ENCODE measurements at regions not wholly inside any gene's neighbourhood (a gene's known extent, or its start where the extent isn't known, plus 50 kb on each side); places are given as distances from the start of the nearest gene placed in this dataset.
A peak's percentile ranks its signal among the peaks of the same experiment; 100 is the strongest.

- DNase-seq, result no peak
Measured at GRCh38 chr13:111911121-111911720, 155.7 kb upstream of the SOX1 start.

GRCh38 chr13:111911754-111912452, 155.0 kb upstream of the SOX1 start:
- no peak for DNase-seq

- no peak for DNase-seq
Measured at GRCh38 chr13:111912453-111912866, 154.5 kb upstream of the SOX1 start.

GRCh38 chr13:111912991-111913760, 153.8 kb upstream of the SOX1 start:
- peak; percentile 72 for DNase-seq

DNA sequence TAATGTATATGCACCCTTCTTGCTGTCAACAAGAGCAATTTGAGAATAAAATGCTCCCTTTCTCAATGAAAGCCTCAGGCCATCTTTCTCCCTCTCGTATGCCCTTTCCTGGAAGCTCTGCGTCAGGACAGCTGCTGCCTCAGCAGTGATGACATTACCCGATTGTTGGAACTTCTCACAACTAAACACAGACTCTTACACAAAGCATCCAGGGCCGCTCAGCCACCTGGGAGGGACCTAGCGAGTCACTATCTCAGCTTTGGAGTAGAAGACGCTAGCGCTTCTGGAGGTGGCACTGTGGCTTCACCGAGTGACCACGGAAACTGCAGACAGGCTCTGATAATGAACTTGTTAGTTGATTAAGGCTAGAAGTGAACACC, 153.2 kb upstream of the SOX1 start:
- no peak for DNase-seq

DNA sequence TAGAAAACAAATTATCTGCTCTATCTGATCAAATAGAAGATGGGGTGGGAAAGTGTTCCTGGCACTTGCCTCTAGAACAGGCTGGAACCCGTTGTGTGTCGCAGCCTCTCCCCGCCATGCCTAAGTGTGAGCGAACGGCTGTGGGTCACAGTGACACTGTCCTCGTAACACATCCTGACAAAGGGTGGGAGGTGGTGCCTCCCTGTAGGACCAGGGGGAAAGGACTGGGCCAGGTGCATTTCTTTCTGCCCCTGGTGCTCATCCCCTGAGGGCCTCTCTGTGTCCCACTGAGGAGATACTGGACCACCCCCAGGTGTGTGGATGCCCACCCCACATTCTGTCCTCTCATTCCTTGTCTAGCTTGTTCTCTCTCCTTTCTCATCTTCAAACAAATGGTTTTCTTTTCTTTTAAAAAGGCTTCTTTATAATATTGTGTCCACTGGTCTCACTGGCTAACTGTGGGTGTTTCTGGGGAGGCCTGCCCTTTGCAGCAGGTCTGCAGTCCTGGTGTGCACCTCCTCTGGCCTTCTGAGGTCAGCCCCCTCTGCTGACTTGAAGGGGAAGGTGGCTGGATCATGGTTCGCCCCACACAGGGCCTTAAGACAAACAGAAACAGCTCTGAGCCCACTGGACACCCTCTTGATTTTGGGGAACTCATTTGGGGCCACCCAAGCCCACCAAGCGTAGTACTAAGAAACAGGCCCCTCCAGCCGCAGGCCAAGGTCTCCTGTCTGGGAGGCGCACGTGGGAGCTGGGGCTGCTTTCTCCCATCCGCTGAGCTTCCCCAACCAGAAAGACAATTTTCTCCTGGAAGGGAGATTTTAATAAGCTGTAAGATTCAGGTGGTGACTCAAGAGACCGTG, 152.5 kb upstream of the SOX1 start:
- DNase-seq, result no peak

DNA sequence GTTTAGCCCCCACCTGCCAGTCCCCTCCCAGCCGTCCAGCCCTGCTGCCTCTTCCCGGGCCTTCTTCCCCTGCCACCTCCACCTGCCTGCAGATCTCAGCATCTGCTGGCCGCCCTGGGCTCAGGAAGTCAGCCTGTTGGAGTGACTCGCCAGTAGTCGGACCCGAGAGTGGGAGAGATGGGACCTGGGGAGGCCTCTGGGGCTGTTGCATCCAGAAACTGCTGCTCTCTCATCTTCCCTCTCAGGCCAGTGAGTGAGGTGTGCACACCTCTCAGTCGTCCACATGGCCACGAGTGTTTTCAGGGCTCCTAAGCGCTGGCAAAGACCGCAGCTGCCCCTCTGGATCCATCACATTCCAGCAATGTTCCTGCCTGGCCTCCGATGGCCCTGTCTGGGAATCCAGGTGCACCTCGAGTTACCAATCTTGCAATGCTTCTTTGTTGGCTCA, 151.8 kb upstream of the SOX1 start:
- no peak for DNase-seq

GRCh38 chr13:111916201-111916600, 150.7 kb upstream of the SOX1 start:
- no peak for DNase-seq

DNA sequence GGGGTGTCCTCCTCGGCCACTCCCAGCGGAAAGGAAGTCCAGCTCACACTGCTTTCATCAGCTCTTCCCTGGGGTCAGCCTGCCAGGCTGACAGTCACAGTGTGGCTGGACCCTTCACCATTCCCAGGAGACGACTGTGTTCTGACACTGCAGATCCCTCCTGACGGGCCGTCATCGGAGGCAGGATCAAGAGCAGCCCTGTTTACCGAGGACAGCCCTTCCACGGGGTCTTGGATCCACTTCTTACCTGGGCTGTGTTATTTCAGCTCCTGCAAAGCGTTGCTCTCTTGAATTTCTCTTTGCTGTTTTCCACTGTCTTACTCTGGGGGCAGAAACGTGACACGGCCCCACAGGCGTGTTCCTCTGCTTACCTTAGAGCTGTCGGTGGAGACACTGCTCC, 149.9 kb upstream of the SOX1 start:
- DNase-seq, result no peak

GRCh38 chr13:111917901-111918300, 149.0 kb upstream of the SOX1 start:
- no peak for DNase-seq

GRCh38 chr13:111919286-111919685, 147.7 kb upstream of the SOX1 start:
- no peak for DNase-seq

DNA sequence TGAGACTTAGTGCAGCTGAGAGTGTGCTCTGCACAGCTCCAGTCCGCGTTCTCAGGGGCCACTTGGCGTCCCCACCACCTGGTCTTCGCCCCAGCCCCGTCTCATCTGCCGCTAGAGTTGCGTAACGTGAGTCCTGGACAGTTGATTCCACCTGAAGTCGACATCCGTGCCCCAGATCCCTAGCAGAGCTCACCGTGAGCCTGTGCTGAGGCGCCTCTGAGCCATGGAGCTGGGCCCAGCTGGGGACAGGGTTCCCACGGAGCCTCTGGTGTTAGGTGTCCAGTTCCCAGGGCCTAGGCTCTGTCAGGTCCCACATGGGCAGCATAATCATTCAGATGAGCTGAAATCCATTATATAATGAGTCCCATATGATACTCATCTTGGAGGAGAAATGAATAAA, 147.1 kb upstream of the SOX1 start:
- peak; percentile 18 for DNase-seq

GRCh38 chr13:111920306-111920931, 146.5 kb upstream of the SOX1 start:
- no peak for DNase-seq

DNA sequence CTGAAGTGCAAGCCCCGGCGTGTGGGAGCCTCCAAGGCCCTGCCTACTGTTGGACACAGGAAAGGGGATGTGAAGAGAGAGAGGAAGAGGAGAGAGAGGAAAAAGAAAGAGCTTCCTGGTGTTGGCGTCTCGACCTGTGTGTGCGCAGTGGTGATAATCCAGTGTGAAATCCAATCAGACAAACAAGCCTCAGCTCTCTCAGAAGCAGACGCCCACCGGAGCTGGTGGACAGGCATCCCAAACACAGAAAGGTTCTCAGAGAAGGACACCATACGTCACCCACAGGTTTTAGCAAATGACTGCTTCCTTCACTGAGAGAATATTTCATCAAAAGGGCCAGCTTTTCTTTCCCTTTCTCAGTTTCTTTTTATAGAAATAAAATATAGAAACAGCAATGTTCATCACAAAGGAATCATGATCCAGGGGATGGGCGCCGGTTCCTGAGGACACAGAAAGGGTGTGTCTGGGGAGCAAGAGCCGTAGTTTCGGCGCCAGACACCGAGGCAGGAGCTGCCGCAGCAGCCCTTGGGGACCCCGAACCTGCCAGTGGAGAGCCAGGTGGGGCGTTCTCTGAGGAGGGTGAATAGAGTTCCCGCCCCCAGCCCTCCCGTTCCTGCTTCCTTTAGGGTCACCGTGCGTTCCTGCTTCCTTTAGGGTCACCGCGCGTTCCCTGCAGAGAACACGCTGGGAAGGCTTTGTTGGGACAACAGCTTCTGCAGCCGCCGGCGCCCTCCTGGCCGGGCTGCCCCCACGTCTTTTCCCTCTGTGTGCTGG, 145.8 kb upstream of the SOX1 start:
- DNase-seq, result peak; percentile 41

GRCh38 chr13:111922086-111922485, 144.9 kb upstream of the SOX1 start:
- DNase-seq, result no peak

- peak; percentile 15 for DNase-seq
Measured at GRCh38 chr13:111923439-111923838, 143.5 kb upstream of the SOX1 start.

DNA sequence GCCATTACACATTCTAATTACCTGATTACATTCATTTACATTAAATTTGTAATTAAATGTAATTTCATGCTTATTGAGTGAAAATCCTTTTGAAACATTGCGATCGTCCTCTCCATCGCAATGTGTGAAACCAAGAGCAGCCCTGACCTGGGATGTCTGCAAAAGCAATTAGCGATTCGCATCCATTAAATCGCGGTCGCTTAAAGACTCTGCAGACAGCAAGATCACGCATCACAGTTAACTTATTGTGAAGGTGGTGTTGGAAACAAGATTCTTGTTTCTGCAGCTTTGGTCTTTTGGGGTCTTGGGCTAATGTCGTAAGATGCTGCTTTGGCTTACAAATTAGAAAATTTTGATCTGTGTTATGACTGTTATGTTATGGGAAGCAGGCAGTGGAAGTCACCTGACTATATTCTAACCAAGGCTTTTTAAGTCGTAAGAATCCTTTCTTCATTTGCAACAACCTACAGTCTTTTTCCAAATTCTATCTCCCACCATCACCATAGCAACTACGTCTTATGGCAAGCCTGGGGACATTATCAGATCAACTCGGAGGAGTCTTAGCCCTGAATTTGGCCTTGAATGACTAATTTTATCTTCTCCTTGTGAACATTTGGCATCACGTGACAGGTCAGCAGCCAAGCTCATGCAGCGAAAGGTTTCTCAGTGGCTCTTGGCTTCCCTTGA, 142.8 kb upstream of the SOX1 start:
- no peak for DNase-seq

DNA sequence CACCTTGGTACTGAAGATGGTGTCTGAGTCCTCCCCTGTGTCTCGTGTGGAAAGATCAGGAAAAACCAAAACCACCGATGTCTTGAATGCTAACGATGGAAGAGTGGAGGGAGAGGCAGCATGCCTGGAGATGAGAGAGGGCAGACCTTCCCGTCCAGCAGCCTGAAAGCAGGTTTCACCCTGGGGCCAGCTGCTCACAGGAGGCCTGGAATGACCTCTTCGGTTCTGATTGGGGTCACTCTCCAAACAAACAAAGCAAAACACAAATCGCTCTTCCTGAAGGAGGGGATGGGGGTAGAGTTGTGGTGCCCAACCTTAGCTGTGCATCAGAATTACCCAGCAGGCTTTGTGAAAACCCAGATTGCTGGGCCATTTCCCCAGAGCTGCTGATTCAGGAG, 142.3 kb upstream of the SOX1 start:
- DNase-seq, result no peak

GRCh38 chr13:111925146-111925875, 141.6 kb upstream of the SOX1 start:
- DNase-seq, result no peak

GRCh38 chr13:111926501-111927180, 140.3 kb upstream of the SOX1 start:
- DNase-seq, result no peak
